ENCODE measurements at regions not wholly inside any gene's neighbourhood (a gene's known extent, or its start where the extent isn't known, plus 50 kb on each side); places are given as distances from the start of the nearest gene placed in this dataset.

DNA sequence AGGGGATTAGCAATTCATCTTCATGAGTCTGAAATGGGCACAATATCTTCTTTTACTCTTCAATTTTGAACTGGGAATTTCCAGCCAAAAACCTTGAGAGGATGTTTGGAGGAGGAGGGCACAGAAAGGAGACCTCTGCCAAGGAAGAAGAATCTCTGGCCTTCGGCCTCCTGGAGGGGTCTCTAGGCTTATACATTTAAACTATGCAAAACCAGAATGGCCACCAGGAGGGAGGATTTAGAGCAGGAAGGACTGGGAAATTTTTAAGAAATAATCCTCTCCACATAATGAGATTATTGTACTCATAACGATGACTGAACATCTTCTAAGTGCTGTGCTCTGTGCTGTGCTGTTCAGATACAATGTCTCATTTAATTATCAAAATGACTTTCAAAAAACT lies 325.9 kb downstream of the NDFIP2 start:
- Histone ChIP-seq H3K36me3 (ENCODE audit: insufficient read depth) (no peaks in the 10 kb centered on the region), H3K27ac (ENCODE audit: low read depth) (no peak overlapping the region), H3K27me3 (ENCODE audit: insufficient read depth) (no peaks in the 10 kb centered on the region), H3K4me2 (no peak overlapping the region), H4K20me1 (replicated peaks; ENCODE audit: insufficient read depth) (no peaks in the 10 kb centered on the region), H2AFZ (no peak overlapping the region), H3K79me2 (replicated peaks; ENCODE audit: insufficient read depth) (no peaks in the 10 kb centered on the region), H3K4me1 (ENCODE audit: insufficient read depth) (peaks cover 26% of the 10 kb centered on the region), H3K9me2 (ENCODE audit: insufficient read depth) (peaks cover 3% of the 10 kb centered on the region), H3K4me3 (no peak overlapping the region), H3F3A (replicated peaks; ENCODE audit: low read depth) (no peaks in the 10 kb centered on the region)
- Mint-ChIP-seq H3K4me3 (no peak overlapping the region; the same call in 2 of the 3 replicates), H3K36me3 (ENCODE audit: low read depth) (peaks cover 5% of the 10 kb centered on the region), H3K27me3 (ENCODE audit: insufficient read depth, low read depth, poor library complexity) (peaks cover 8% of the 10 kb centered on the region), H3K9me3 (peaks cover 8% of the 10 kb centered on the region; the same call in 2 of the 3 replicates), H3K27ac (no peak overlapping the region), H3K4me1 (peaks cover 53% of the 10 kb centered on the region)
- DNase-seq (ENCODE audit: low spot score) (no peak), ATAC-seq (no peak)
- no peak for TF ChIP-seq ZNF331 (CRISPR knock-in tag; IDR thresholded peaks at IDR 0.05; ENCODE audit: low read depth)
- TF ChIP-seq ZNF114 (CRISPR knock-in tag; IDR thresholded peaks at IDR 0.05) = no peak
- no peak for TF ChIP-seq NANOG (IDR thresholded peaks at IDR 0.05; ENCODE audit: borderline replicate concordance)
- TF ChIP-seq STAT1 (IDR thresholded peaks at IDR 0.05; ENCODE audit: unreplicated experiment) = no peak
- TF ChIP-seq, protein P1, sequence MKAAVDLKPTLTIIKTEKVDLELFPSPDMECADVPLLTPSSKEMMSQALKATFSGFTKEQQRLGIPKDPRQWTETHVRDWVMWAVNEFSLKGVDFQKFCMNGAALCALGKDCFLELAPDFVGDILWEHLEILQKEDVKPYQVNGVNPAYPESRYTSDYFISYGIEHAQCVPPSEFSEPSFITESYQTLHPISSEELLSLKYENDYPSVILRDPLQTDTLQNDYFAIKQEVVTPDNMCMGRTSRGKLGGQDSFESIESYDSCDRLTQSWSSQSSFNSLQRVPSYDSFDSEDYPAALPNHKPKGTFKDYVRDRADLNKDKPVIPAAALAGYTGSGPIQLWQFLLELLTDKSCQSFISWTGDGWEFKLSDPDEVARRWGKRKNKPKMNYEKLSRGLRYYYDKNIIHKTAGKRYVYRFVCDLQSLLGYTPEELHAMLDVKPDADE (IDR thresholded peaks at IDR 0.05) = no peak
- TF ChIP-seq, protein P2, sequence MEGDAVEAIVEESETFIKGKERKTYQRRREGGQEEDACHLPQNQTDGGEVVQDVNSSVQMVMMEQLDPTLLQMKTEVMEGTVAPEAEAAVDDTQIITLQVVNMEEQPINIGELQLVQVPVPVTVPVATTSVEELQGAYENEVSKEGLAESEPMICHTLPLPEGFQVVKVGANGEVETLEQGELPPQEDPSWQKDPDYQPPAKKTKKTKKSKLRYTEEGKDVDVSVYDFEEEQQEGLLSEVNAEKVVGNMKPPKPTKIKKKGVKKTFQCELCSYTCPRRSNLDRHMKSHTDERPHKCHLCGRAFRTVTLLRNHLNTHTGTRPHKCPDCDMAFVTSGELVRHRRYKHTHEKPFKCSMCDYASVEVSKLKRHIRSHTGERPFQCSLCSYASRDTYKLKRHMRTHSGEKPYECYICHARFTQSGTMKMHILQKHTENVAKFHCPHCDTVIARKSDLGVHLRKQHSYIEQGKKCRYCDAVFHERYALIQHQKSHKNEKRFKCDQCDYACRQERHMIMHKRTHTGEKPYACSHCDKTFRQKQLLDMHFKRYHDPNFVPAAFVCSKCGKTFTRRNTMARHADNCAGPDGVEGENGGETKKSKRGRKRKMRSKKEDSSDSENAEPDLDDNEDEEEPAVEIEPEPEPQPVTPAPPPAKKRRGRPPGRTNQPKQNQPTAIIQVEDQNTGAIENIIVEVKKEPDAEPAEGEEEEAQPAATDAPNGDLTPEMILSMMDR (conservative IDR thresholded peaks at IDR 0.05; ENCODE audit: low read depth in 2 of 2) = no peak
- no peak for TF ChIP-seq EZH2 (IDR thresholded peaks at IDR 0.05; ENCODE audit: low read depth, unreplicated experiment)
- TF ChIP-seq, protein P3, sequence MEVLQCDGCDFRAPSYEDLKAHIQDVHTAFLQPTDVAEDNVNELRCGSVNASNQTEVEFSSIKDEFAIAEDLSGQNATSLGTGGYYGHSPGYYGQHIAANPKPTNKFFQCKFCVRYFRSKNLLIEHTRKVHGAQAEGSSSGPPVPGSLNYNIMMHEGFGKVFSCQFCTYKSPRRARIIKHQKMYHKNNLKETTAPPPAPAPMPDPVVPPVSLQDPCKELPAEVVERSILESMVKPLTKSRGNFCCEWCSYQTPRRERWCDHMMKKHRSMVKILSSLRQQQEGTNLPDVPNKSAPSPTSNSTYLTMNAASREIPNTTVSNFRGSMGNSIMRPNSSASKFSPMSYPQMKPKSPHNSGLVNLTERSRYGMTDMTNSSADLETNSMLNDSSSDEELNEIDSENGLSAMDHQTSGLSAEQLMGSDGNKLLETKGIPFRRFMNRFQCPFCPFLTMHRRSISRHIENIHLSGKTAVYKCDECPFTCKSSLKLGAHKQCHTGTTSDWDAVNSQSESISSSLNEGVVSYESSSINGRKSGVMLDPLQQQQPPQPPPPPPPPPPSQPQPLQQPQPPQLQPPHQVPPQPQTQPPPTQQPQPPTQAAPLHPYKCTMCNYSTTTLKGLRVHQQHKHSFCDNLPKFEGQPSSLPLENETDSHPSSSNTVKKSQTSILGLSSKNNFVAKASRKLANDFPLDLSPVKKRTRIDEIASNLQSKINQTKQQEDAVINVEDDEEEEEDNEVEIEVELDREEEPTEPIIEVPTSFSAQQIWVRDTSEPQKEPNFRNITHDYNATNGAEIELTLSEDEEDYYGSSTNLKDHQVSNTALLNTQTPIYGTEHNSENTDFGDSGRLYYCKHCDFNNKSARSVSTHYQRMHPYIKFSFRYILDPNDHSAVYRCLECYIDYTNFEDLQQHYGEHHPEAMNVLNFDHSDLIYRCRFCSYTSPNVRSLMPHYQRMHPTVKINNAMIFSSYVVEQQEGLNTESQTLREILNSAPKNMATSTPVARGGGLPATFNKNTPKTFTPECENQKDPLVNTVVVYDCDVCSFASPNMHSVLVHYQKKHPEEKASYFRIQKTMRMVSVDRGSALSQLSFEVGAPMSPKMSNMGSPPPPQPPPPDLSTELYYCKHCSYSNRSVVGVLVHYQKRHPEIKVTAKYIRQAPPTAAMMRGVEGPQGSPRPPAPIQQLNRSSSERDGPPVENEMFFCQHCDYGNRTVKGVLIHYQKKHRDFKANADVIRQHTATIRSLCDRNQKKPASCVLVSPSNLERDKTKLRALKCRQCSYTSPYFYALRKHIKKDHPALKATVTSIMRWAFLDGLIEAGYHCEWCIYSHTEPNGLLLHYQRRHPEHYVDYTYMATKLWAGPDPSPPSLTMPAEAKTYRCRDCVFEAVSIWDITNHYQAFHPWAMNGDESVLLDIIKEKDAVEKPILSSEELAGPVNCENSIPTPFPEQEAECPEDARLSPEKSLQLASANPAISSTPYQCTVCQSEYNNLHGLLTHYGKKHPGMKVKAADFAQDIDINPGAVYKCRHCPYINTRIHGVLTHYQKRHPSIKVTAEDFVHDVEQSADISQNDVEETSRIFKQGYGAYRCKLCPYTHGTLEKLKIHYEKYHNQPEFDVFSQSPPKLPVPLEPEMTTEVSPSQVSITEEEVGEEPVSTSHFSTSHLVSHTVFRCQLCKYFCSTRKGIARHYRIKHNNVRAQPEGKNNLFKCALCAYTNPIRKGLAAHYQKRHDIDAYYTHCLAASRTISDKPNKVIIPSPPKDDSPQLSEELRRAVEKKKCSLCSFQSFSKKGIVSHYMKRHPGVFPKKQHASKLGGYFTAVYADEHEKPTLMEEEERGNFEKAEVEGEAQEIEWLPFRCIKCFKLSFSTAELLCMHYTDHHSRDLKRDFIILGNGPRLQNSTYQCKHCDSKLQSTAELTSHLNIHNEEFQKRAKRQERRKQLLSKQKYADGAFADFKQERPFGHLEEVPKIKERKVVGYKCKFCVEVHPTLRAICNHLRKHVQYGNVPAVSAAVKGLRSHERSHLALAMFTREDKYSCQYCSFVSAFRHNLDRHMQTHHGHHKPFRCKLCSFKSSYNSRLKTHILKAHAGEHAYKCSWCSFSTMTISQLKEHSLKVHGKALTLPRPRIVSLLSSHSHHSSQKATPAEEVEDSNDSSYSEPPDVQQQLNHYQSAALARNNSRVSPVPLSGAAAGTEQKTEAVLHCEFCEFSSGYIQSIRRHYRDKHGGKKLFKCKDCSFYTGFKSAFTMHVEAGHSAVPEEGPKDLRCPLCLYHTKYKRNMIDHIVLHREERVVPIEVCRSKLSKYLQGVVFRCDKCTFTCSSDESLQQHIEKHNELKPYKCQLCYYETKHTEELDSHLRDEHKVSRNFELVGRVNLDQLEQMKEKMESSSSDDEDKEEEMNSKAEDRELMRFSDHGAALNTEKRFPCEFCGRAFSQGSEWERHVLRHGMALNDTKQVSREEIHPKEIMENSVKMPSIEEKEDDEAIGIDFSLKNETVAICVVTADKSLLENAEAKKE (CRISPR knock-in tag; IDR thresholded peaks at IDR 0.05) = no peak
- no peak for TF ChIP-seq JUNB (IDR thresholded peaks at IDR 0.05; ENCODE audit: unreplicated experiment)
- TF ChIP-seq, protein P4, sequence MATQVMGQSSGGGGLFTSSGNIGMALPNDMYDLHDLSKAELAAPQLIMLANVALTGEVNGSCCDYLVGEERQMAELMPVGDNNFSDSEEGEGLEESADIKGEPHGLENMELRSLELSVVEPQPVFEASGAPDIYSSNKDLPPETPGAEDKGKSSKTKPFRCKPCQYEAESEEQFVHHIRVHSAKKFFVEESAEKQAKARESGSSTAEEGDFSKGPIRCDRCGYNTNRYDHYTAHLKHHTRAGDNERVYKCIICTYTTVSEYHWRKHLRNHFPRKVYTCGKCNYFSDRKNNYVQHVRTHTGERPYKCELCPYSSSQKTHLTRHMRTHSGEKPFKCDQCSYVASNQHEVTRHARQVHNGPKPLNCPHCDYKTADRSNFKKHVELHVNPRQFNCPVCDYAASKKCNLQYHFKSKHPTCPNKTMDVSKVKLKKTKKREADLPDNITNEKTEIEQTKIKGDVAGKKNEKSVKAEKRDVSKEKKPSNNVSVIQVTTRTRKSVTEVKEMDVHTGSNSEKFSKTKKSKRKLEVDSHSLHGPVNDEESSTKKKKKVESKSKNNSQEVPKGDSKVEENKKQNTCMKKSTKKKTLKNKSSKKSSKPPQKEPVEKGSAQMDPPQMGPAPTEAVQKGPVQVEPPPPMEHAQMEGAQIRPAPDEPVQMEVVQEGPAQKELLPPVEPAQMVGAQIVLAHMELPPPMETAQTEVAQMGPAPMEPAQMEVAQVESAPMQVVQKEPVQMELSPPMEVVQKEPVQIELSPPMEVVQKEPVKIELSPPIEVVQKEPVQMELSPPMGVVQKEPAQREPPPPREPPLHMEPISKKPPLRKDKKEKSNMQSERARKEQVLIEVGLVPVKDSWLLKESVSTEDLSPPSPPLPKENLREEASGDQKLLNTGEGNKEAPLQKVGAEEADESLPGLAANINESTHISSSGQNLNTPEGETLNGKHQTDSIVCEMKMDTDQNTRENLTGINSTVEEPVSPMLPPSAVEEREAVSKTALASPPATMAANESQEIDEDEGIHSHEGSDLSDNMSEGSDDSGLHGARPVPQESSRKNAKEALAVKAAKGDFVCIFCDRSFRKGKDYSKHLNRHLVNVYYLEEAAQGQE (IDR thresholded peaks at IDR 0.05; ENCODE audit: unreplicated experiment) = no peak
- TF ChIP-seq CREB1 (CRISPR knock-in tag; IDR thresholded peaks at IDR 0.05; ENCODE audit: low read depth) = no peak
- no peak for TF ChIP-seq POLR2AphosphoS5 (IDR thresholded peaks at IDR 0.05; ENCODE audit: low read depth)
- no peak for TF ChIP-seq EZH2phosphoT487 (IDR thresholded peaks at IDR 0.05; ENCODE audit: unreplicated experiment)

Data from GM23338 (cell line).